KOPT-K1 (cell line): ENCODE measurements at regions not wholly inside any gene's neighbourhood (a gene's known extent, or its start where the extent isn't known, plus 50 kb on each side); places are given as distances from the start of the nearest gene placed in this dataset.
A peak's percentile ranks its signal among the peaks of the same experiment; 100 is the strongest.
"Not testable (repeated sequence)": the region's sequence is repeated elsewhere in the genome, so short reads cannot be mapped to it uniquely, and the experiment has no call there.

Experiments
- H3K27ac ChIP-seq: fragments of 200-600 bp; sonication (generic); 2 replicates; pipeline ENCODE4 v1.5.1; 2016; ENCODE audit warnings: antibody characterized with exemption, mild to moderate bottlenecking, low read depth, low read length; ENCODE audit not compliant: poor library complexity, severe bottlenecking
- H3K36me3 ChIP-seq: fragments of 200-600 bp; sonication (generic); 2 replicates; pipeline ENCODE4 v1.5.1; 2017; ENCODE audit warnings: antibody characterized with exemption, mild to moderate bottlenecking, low read length, moderate library complexity; ENCODE audit not compliant: insufficient read depth
- H3K9me3 ChIP-seq: fragments of 200-600 bp; sonication (generic); 2 replicates; pipeline ENCODE4 v1.5.1; 2017; ENCODE audit warnings: antibody characterized with exemption, low read length, mild to moderate bottlenecking; ENCODE audit not compliant: insufficient read depth, poor library complexity, severe bottlenecking

DNA sequence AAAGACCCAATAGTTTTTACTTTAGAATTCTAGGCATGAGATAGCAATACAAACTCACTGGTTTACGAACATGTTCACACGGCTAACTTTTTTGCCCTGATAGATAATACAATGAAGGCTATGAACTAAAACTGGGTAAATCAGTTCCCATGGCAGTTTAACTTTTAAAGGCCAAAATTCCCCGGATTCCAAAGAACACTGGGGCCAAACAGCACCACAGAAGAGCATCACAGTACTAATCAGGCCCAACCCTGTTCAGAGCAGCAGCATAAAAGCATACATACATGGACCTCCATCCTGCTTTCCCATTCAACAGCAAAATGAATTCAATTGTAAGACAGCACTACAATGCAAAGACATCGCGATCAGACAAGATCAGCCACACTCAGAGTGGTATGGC, 540.3 kb upstream of the CCDC54 start:
- no peaks in the 10 kb centered on the region for H3K36me3 ChIP-seq
- peaks cover 36% of the 10 kb centered on the region for H3K9me3 ChIP-seq
- H3K27ac ChIP-seq, result no peak overlapping the region

DNA sequence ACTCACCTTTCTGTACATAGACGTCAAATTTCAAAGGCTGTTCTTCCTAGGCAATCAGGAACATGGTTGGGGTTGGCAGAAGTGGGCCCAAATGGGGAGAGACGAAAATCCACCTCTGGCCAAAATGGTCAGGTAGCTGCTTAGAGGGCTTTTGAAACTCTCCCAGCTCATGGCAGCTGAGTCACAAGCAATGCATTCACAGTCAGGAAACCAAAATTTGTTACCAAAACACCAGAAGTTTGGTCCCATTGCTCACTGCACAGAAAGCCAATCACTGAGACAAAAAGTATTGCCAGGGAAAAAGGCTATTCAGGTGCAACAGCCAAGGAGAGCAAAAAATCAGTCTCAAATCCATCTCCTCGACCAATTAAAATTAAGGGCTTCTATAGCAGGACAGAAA, 539.6 kb upstream of the CCDC54 start:
- Histone ChIP-seq H3K9me3 (peaks cover 29% of the 10 kb centered on the region), H3K36me3 (no peaks in the 10 kb centered on the region), H3K27ac (no peak overlapping the region)

DNA sequence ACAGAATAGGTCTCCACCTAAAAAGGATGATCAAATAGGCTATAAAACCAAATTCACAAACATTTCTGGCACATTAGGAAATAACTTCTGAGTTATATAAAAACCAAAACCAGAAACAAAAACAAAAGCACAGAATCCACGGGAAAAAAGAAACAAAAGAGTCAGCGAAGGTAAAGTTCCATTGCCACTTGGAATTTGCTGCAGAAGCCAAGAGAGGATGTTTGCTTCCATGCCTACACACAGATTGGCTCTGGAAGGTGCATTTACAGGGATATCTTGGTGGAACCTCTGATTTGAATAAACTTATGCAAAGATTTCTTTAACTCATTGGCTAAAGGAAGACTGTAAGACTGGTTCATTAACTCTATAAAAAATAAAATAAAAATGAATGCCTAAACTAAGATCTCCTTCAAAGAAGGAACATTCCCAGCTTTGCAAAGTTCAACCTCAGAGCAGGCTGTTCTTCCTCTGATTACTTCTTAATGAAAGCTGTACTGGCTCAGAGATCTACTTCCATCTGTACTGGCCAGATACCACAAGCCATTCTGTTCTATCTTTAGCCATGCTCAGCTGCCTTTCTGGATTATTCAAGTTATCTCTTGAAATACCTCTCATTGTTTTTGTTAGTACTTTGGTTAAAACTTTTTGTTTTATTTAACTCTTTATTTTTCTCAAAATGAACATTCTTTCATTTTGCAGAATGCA, 537.5 kb upstream of the CCDC54 start:
- H3K9me3 ChIP-seq, result peaks cover 17% of the 10 kb centered on the region
- H3K36me3 ChIP-seq, result no peaks in the 10 kb centered on the region
- no peak overlapping the region for H3K27ac ChIP-seq

DNA sequence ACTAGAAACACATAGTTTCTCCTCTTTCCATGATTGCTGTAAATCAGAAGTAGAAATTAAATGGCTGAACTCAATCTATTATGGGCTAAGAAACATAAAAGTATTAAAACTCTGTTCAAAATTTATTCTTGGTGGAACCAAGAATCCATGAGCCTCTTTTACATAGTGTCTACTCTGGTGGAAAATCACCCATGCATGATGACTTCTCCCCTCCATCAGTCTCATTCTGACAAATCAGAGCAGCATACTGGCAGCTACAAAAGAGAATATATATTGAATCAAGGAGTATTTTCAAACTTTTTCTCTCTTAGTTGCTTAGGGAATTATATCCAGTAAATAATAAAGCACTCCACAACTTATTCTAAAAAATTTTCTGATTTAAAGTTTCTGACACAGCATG, 536.9 kb upstream of the CCDC54 start:
- H3K36me3 ChIP-seq, result no peaks in the 10 kb centered on the region
- H3K9me3 ChIP-seq, result peaks cover 17% of the 10 kb centered on the region
- no peak overlapping the region for H3K27ac ChIP-seq

DNA sequence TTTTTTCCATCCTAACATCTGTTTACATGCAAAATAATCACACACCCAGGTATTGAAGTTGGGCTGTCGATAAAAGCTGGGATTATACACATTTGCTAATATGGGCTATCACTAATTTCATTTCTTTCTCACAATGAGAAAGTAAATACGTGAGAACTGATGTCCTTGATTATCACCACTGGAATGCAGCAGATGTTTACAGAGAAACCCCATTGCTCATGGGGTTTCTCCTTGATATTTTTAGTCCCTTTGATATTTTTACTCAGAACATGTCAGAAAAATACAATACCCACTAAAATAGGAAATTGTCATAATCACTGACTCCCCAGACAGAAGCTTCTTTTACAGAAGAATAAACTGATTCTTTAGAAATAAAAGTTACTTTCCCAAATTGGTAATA, 535.1 kb upstream of the CCDC54 start:
- Histone ChIP-seq H3K36me3 (no peaks in the 10 kb centered on the region), H3K9me3 (peaks cover 19% of the 10 kb centered on the region), H3K27ac (no peak overlapping the region)

DNA sequence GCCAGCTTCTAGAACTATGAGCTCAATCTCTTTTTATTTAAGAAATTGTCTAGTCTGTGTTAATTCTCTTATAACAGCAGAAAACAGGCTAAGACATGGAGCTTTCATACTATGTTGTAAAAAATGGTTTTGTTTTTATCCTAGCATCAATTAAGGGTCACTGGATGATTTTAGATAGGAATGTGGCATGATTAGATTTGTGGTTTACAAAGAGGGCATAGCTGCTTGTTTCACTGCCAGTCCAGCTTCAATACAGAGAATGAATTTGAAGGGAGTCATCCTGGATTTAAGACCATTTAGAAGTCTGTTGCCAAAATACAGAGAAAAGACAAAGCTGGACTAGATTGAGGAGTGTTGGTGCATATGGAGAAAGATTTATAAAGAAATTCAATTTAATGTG, 532.6 kb upstream of the CCDC54 start:
- Histone ChIP-seq H3K27ac (no peak overlapping the region), H3K9me3 (peaks cover 9% of the 10 kb centered on the region), H3K36me3 (no peaks in the 10 kb centered on the region)

DNA sequence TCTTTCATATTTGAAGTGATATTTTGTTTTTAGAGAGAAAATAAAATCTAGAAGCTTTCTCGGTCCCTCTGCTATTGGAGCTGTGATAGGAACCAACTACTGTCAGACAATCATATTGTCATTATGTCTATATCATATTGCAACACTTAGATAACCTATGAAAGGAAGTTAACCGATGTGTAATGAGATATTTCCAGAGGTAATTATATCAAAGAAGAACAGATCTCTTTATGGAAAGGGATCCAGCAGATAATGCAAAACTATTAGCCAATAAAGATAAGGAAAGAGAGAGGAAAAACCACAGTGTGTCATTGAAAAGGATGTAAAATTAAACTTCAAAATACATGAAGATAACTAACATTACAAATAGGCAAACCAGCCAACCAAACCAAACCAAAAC, 529.1 kb upstream of the CCDC54 start:
- peaks cover 23% of the 10 kb centered on the region for H3K9me3 ChIP-seq
- H3K27ac ChIP-seq, result no peak overlapping the region

DNA sequence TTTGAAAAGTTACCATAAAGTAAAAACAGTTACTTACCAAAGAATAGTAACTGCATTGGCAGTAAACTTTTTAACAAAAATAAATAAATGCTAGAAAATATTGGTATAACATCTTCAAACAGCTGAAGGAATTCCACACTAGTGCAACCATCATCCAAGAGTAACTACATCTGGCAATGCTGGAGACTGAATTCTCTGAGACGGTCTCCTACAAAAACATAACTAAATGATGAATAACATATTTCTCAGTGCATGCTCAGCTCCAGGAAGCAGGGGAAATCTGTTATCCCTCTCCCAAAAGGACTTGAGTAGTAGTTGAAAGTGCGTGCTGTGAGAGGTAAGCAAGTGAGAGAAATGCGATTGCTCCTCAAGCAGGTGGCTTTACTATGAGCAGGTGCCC, 526.8 kb upstream of the CCDC54 start:
- H3K9me3 ChIP-seq, result peaks cover 42% of the 10 kb centered on the region
- H3K36me3 ChIP-seq, result no peaks in the 10 kb centered on the region
- H3K27ac ChIP-seq, result no peak overlapping the region

More for the DNA sequence above, 529.1 kb upstream of the CCDC54 start:
- H3K36me3 ChIP-seq, result no peaks in the 10 kb centered on the region

DNA sequence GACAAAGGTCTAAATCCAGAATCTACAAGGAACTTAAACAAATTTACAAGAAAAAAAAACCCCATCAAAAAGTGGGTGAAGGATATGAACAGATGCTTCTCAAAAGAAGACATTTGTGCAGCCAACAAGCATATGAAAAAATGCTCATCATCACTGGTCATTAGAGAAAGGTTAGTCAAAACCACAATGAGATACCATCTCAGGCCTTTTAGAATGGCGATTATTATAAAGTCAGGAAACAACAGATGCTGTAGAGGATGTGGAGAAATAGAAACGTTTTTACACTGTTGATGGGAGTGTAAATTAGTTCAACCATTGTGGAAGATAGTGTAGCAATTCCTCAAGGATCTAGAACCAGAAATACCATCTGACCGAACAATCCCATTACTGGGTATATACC, 518.9 kb upstream of the CCDC54 start:
- H3K36me3 ChIP-seq, H3K27ac ChIP-seq: not testable (repeated sequence)
- peaks cover 33% of the 10 kb centered on the region for H3K9me3 ChIP-seq

DNA sequence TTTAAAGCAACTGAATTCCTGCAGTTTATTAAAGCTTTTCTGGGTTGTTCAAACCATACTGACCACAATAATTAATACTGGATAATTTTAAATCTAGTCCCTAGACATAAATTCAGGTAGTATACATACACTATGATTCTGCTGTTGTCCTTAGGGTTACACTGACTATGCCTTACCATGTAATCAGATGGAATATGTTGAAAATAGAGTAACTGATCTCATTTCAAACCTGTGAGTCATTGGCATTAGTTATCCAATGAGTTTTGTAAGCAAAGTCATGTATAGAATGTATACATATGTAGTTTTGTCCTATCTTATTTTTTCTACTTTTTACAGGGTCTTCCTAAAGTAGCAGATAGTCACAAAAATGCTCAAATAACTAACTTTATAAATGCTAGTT, 517.1 kb upstream of the CCDC54 start:
- H3K9me3 ChIP-seq, result peaks cover 19% of the 10 kb centered on the region
- H3K36me3 ChIP-seq, result no peaks in the 10 kb centered on the region
- H3K27ac ChIP-seq, result no peak overlapping the region

DNA sequence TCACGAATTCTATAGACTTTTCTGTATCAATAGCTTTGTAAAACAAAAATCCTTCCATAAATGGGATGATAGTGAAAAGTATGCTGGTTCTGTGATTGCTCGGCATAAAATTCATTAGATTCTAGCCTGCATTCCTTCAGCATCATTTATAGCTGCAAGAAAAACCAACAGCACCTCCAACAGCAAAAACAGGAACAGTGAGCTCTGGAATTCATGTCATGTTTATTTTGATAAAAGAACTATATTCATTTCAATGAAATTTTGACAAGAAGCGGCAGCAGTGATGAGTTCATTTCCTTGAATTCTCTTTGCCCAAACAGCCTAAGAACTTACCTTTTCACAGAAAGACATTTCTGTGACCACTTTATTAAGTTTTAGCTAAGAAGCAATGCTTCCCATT, 515.2 kb upstream of the CCDC54 start:
- Histone ChIP-seq H3K9me3 (peaks cover 12% of the 10 kb centered on the region), H3K36me3 (no peaks in the 10 kb centered on the region), H3K27ac (no peak overlapping the region)

DNA sequence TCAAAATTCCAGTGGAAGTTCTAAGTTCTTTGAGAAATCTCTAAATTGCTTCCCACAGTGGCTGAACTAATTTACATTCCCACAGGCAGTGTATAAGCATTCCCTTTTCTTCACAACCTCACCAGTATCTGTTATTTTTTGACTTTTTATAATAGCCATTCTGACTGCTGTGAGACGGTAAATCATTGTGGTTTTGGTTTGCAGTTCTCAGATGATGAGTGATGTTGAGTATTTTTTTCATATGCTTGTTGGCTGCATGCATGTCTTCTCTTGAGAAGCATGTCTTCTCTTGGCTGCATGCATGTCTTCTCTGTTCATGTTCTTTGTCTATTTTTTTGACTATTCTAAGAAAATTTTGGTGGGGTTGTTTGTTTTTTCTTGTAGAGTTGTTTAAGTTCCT, 499.6 kb upstream of the CCDC54 start:
- Histone ChIP-seq H3K36me3 (no peaks in the 10 kb centered on the region), H3K9me3 (peaks cover 8% of the 10 kb centered on the region), H3K27ac (peak overlapping the region; percentile 64)

DNA sequence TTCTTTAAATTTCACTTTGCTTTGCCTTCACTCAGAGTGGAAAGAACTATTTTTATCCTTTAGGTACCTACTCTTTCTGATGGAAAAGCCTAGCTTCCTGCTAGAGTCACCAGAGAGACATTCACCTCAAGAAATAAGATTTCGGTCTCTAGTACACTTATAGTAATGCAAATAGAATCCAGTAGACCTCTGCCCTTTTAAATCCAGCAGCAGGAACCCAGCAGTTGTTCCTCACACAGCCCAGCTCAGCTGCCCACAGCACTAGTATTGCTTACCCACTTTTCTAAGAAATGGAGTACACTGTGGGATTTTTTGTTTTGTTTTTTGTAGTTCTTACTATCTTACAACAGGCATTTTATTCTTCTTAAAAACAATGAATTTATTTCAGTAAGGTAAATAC, 497.0 kb upstream of the CCDC54 start:
- Histone ChIP-seq H3K9me3 (peaks cover 25% of the 10 kb centered on the region), H3K27ac (peak overlapping the region; percentile 65), H3K36me3 (no peaks in the 10 kb centered on the region)

DNA sequence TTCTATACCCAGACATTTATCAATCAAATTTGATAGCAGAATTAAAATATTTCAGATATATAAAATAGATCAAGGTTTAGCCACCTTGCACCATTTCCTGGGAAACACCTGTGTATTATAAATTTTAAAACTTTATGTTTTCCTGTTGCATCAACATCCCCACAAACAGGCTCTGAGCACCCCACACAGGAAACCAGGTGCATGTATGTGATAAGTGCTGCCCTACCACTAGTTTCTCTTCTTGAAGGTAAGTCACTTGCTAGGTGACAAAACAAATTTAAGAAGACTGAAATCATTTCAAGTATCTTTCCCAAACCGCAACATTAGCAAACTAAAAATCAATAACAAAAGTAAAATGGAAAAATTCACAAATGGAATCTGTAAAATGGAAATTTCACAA, 496.1 kb upstream of the CCDC54 start:
- peak overlapping the region; percentile 65 for H3K27ac ChIP-seq
- peaks cover 33% of the 10 kb centered on the region for H3K9me3 ChIP-seq
- H3K36me3 ChIP-seq, result no peaks in the 10 kb centered on the region

DNA sequence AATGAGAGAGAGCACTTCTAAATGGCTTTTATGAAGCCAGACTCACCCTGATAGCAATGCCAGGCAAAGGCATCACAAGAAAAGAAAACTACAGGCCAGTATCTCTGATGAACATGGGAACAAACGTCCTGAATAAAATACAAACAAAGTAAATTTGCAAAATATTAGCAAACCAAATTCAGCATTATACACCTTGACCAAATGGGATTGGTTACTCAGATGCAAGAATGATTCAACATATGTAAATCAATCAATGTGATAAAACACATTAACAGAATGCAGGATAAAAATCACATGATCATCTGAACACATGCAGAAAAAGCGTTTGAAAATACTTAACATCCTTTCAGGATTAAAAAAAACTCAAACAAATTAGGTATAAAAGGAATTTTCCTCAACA, 494.9 kb upstream of the CCDC54 start:
- Histone ChIP-seq H3K9me3 (peaks cover 37% of the 10 kb centered on the region), H3K27ac (peak overlapping the region; percentile 65), H3K36me3 (no peaks in the 10 kb centered on the region)

DNA sequence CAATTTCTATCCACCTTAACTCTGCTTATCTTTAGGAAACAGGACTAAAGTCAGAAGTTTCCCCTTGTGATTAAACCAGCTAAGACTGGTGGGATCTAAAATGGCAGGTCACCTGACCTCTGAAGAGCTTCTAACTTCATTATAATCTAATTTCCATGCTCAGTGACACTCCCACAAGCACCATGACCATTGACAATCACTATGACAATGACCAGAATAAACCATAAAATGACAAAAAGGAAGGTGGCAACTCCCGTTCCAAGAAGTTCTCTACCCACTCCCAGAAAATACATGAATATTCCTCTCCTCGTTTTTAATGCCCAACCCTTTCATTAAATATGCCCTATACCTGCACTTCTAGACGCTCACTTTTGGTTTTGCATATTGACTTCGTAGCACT, 471.2 kb upstream of the CCDC54 start:
- no peaks in the 10 kb centered on the region for H3K36me3 ChIP-seq
- peaks cover 31% of the 10 kb centered on the region for H3K9me3 ChIP-seq

More for the DNA sequence above, 471.2 kb upstream of the CCDC54 start:
- no peak overlapping the region for H3K27ac ChIP-seq
